HEK293 (cell line): ENCODE measurements at regions not wholly inside any gene's neighbourhood (a gene's known extent, or its start where the extent isn't known, plus 50 kb on each side); places are given as distances from the start of the nearest gene placed in this dataset.

Experiments used
- CTCF ChIA-PET: fragments of 350-600 bp; formaldehyde crosslinking; extraction: SDS; loops from one replicate; lab custom pipeline; 2021; ENCODE audit warnings: antibody characterized with exemption; lab: Yijun Ruan, JAX
- POLR2A ChIA-PET: fragments of 300-600 bp; formaldehyde crosslinking; extraction: SDS; loops from one replicate; lab custom pipeline; 2020; ENCODE audit warnings: antibody characterized with exemption, inconsistent platforms; lab: Yijun Ruan, JAX
- H3K27ac ChIP-seq: fragments of 200-500 bp; sonication (Bioruptor generic); 2 replicates; pipeline ENCODE4 v1.5.1; 2014; ENCODE audit warnings: low read depth, low read length, control low read depth, inconsistent platforms; ENCODE audit errors: extremely low read depth
- H3K36me3 ChIP-seq, 2 experiments: fragments of 200-500 bp in 1 of 2; sonication (Bioruptor generic) in 1 of 2; 1 replicate in 1 of 2; 2 replicates in 1 of 2; pipeline ENCODE4 v1.5.1; 2014 to 2017; ENCODE audit warnings: inconsistent platforms in 2 of 2, low read length in 2 of 2; ENCODE audit not compliant: control insufficient read depth in 2 of 2, insufficient read depth in 1 of 2
- H3K4me1 ChIP-seq: fragments of 200-500 bp; sonication (Bioruptor generic); 2 replicates; pipeline ENCODE4 v1.5.1; 2014; ENCODE audit warnings: mild to moderate bottlenecking, low read length, inconsistent platforms; ENCODE audit not compliant: control insufficient read depth, insufficient read depth
- H3K4me3 ChIP-seq: 2 replicates; pipeline ENCODE4 v1.5.1; 2011; ENCODE audit warnings: low read depth, mild to moderate bottlenecking, control low read depth, low read length, moderate library complexity
- H3K9me3 ChIP-seq: fragments of 200-500 bp; sonication (Bioruptor generic); 2 replicates; pipeline ENCODE4 v1.5.1; 2014; ENCODE audit warnings: low read depth, low read length, inconsistent platforms; ENCODE audit not compliant: control insufficient read depth, insufficient read depth
- KLF9 ChIP-seq: fragments of 450-650 bp; formaldehyde crosslinking; IDR thresholded peaks from 2 replicates; pipeline ENCODE4 v1.5.1; 2016; ENCODE audit warnings: missing biosample characterization, missing genetic modification characterization, low read depth
- OVOL3 ChIP-seq: fragments of 450-650 bp; formaldehyde crosslinking; IDR thresholded peaks from 2 replicates; pipeline ENCODE4 v1.5.1; 2016; ENCODE audit warnings: missing biosample characterization, missing genetic modification characterization
- ZBTB11 ChIP-seq: fragments of 450-650 bp; formaldehyde crosslinking; conservative IDR thresholded peaks from 2 replicates; pipeline ENCODE4 v1.5.1; 2016; ENCODE audit warnings: low read depth, missing biosample characterization, missing genetic modification characterization
- ZNF140 ChIP-seq: fragments of 450-650 bp; formaldehyde crosslinking; IDR thresholded peaks from 2 replicates; pipeline ENCODE4 v1.5.1; 2016; ENCODE audit warnings: missing biosample characterization, missing genetic modification characterization
- ZNF155 ChIP-seq: fragments of 450-650 bp; formaldehyde crosslinking; IDR thresholded peaks from 2 replicates; pipeline ENCODE4 v1.5.1; 2016; ENCODE audit warnings: missing biosample characterization, missing genetic modification characterization
- ZNF292 ChIP-seq: fragments of 450-650 bp; formaldehyde crosslinking; IDR thresholded peaks from 2 replicates; pipeline ENCODE4 v1.5.1; 2016; ENCODE audit warnings: low read depth, missing biosample characterization, missing genetic modification characterization, borderline replicate concordance
- ZNF335 ChIP-seq: fragments of 450-650 bp; formaldehyde crosslinking; conservative IDR thresholded peaks from 2 replicates; pipeline ENCODE4 v1.5.1; 2016; ENCODE audit warnings: missing biosample characterization, missing genetic modification characterization
- ZNF473 ChIP-seq: fragments of 450-650 bp; formaldehyde crosslinking; IDR thresholded peaks from 2 replicates; pipeline ENCODE4 v1.5.1; 2017; ENCODE audit warnings: missing biosample characterization, missing genetic modification characterization
- ZNF514 ChIP-seq: fragments of 450-650 bp; formaldehyde crosslinking; IDR thresholded peaks from 2 replicates; pipeline ENCODE4 v1.5.1; 2016; ENCODE audit warnings: missing biosample characterization, missing genetic modification characterization
- ZNF521 ChIP-seq: fragments of 450-650 bp; formaldehyde crosslinking; IDR thresholded peaks from 2 replicates; pipeline ENCODE4 v1.5.1; 2017; ENCODE audit warnings: missing biosample characterization, mild to moderate bottlenecking, missing genetic modification characterization
- ZNF549 ChIP-seq: fragments of 450-650 bp; IDR thresholded peaks from 2 replicates; pipeline ENCODE4 v1.5.1; 2018; ENCODE audit warnings: missing biosample characterization, missing genetic modification characterization, mild to moderate bottlenecking, inconsistent platforms, moderate library complexity
- ZNF629 ChIP-seq: fragments of 450-650 bp; formaldehyde crosslinking; IDR thresholded peaks from 2 replicates; pipeline ENCODE4 v1.5.1; 2017; ENCODE audit warnings: missing biosample characterization, missing genetic modification characterization
- ZNF639 ChIP-seq: fragments of 450-650 bp; formaldehyde crosslinking; IDR thresholded peaks from 2 replicates; pipeline ENCODE4 v1.5.1; 2016; ENCODE audit warnings: missing biosample characterization, missing genetic modification characterization
- ZNF654 ChIP-seq: fragments of 450-650 bp; formaldehyde crosslinking; IDR thresholded peaks from 2 replicates; pipeline ENCODE4 v1.5.1; 2016; ENCODE audit warnings: low read depth, missing biosample characterization, missing genetic modification characterization
- ZNF677 ChIP-seq: fragments of 450-650 bp; IDR thresholded peaks from 2 replicates; pipeline ENCODE4 v1.5.0; 2018; ENCODE audit warnings: missing biosample characterization, mild to moderate bottlenecking, missing genetic modification characterization, moderate library complexity
- ZSCAN18 ChIP-seq: fragments of 450-650 bp; formaldehyde crosslinking; IDR thresholded peaks from 2 replicates; pipeline ENCODE4 v1.5.1; 2016; ENCODE audit warnings: missing biosample characterization, missing genetic modification characterization
- TF ChIP-seq, protein P1 (sequence below): fragments of 450-650 bp; formaldehyde crosslinking; IDR thresholded peaks from 2 replicates; pipeline ENCODE4 v1.5.1; 2016; ENCODE audit warnings: missing biosample characterization, missing genetic modification characterization
- TF ChIP-seq, protein P2 (sequence below): fragments of 450-650 bp; formaldehyde crosslinking; IDR thresholded peaks from 2 replicates; pipeline ENCODE4 v1.5.1; 2016; ENCODE audit warnings: missing biosample characterization, missing genetic modification characterization
- TF ChIP-seq, protein P3 (sequence below): fragments of 450-650 bp; formaldehyde crosslinking; IDR thresholded peaks from 2 replicates; pipeline ENCODE4 v1.5.1; 2016; ENCODE audit warnings: missing biosample characterization, missing genetic modification characterization

DNA sequence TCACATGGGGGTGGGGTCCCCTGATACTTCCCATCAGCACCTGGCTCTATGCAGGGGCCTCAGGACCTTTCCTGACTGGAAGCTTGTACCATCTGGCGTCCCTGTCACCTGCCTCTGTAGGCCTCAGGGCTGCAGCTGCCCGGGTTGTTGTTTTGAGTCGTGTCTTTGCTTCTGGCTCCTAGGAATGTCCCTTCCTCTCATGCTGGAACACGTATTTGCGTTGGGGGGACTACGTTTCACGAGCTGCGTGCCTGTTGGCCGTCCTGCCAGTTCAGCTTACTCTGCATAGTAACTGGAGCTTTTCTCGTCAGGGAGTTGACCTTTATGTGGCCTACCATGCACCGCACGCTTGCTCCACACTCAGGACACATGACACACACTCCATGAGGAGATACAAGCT is 54.9 kb upstream of the IRX4 start:
- Histone ChIP-seq H3K27ac (no peak overlapping the region), H3K36me3 (no peaks in the 10 kb centered on the region), H3K4me3 (no peak overlapping the region), H3K9me3 (no peaks in the 10 kb centered on the region; the same call in 1 of the 2 replicates), H3K4me1 (no peaks in the 10 kb centered on the region)
- no peak for TF ChIP-seq ZNF514 (tag by site-specific recombination)
- TF ChIP-seq ZNF521 (tag by site-specific recombination), result no peak
- TF ChIP-seq ZBTB11 (tag by site-specific recombination), result no peak
- TF ChIP-seq, protein P1, sequence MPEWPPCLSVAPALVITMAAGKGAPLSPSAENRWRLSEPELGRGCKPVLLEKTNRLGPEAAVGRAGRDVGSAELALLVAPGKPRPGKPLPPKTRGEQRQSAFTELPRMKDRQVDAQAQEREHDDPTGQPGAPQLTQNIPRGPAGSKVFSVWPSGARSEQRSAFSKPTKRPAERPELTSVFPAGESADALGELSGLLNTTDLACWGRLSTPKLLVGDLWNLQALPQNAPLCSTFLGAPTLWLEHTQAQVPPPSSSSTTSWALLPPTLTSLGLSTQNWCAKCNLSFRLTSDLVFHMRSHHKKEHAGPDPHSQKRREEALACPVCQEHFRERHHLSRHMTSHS, result no peak
- no peak for TF ChIP-seq ZSCAN18 (tag by site-specific recombination)
- no peak for TF ChIP-seq ZNF140
- no peak for TF ChIP-seq ZNF473 (tag by site-specific recombination)
- no peak for TF ChIP-seq ZNF549 (tag by site-specific recombination)
- CTCF ChIA-PET, result no interaction called here
- POLR2A ChIA-PET, result no interaction called here

DNA sequence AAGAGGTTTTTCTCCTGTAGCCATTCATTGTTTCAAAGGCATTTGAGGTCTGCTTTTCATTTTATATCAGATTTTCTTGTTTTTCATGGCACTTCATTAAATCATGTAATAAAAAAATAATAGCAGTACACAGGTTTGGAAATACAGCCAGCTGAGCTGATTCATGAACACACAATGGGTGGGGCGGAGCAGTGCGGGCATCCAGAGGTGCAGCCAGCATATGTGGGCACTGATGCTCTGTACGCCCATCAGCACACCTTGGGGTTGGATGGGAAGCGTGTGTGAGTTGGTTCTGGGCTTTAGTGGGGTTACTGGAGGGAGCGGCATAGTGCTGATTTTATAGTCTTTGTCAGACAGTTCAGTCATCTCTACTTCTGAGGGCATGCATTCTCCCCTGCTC is 54.2 kb upstream of the IRX4 start:
- H3K27ac ChIP-seq, result no peak overlapping the region
- H3K9me3 ChIP-seq, result no peaks in the 10 kb centered on the region
- TF ChIP-seq ZNF292 (tag by site-specific recombination), result no peak
- TF ChIP-seq, protein P2, sequence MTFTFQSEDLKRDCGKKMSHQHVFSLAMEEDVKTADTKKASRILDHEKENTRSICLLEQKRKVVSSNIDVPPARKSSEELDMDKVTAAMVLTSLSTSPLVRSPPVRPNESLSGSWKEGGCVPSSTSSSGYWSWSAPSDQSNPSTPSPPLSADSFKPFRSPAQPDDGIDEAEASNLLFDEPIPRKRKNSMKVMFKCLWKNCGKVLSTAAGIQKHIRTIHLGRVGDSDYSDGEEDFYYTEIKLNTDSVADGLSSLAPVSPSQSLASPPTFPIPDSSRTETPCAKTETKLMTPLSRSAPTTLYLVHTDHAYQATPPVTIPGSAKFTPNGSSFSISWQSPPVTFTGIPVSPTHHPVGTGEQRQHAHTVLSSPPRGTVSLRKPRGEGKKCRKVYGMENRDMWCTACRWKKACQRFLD (tag by site-specific recombination), result no peak
- H3K4me1 ChIP-seq, result no peaks in the 10 kb centered on the region
- no peak overlapping the region for H3K4me3 ChIP-seq
- H3K36me3 ChIP-seq, result no peaks in the 10 kb centered on the region
- ChIA-PET CTCF (no interaction called here), POLR2A (no interaction called here)

GRCh38 chr5:1936413-1936812 is 53.7 kb upstream of the IRX4 start:
- CTCF ChIA-PET, result interaction anchor here (0.6 kb wide), 1 partner anchor 299 kb away, joined by 3 read pairs; no protein-coding TSS in a partner anchor

GRCh38 chr5:1934801-1935429 is 52.2 kb upstream of the IRX4 start:
- Histone ChIP-seq H3K4me3 (no peak overlapping the region), H3K36me3 (no peaks in the 10 kb centered on the region), H3K9me3 (no peaks in the 10 kb centered on the region), H3K27ac (no peak overlapping the region), H3K4me1 (no peaks in the 10 kb centered on the region)
- CTCF ChIA-PET, result no interaction called here
- POLR2A ChIA-PET, result no interaction called here
- TF ChIP-seq, protein P3, sequence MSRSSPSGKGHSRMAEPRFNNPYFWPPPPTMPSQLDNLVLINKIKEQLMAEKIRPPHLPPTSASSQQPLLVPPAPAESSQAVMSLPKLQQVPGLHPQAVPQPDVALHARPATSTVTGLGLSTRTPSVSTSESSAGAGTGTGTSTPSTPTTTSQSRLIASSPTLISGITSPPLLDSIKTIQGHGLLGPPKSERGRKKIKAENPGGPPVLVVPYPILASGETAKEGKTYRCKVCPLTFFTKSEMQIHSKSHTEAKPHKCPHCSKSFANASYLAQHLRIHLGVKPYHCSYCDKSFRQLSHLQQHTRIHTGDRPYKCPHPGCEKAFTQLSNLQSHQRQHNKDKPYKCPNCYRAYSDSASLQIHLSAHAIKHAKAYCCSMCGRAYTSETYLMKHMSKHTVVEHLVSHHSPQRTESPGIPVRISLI (tag by site-specific recombination), result no peak
- TF ChIP-seq ZNF654 (tag by site-specific recombination) (no peak), ZNF155 (tag by site-specific recombination) (no peak), OVOL3 (tag by site-specific recombination) (no peak), ZNF639 (no peak), ZNF677 (no peak), ZNF629 (tag by site-specific recombination) (no peak), KLF9 (no peak)

More at GRCh38 chr5:1936413-1936812, 53.7 kb upstream of the IRX4 start:
- H3K4me3 ChIP-seq, result no peak overlapping the region
- no peaks in the 10 kb centered on the region for H3K9me3 ChIP-seq
- POLR2A ChIA-PET, result no interaction called here
- no peak overlapping the region for H3K27ac ChIP-seq
- no peaks in the 10 kb centered on the region for H3K36me3 ChIP-seq
- no peaks in the 10 kb centered on the region for H3K4me1 ChIP-seq
- TF ChIP-seq ZNF335 (tag by site-specific recombination), result no peak
